ENCODE measurements at regions not wholly inside any gene's neighbourhood (a gene's known extent, or its start where the extent isn't known, plus 50 kb on each side); places are given as distances from the start of the nearest gene placed in this dataset.
"Not testable (repeated sequence)": the region's sequence is repeated elsewhere in the genome, so short reads cannot be mapped to it uniquely, and the experiment has no call there.

GRCh38 chr6:28848756-28849155, 75.0 kb downstream of the TRIM27 start:
- H3K27ac ChIP-seq (ENCODE audit: low read depth, low read length, poor library complexity, severe bottlenecking); H3K4me1 ChIP-seq (ENCODE audit: insufficient read depth, low read length, poor library complexity, severe bottlenecking); H3K36me3 ChIP-seq (ENCODE audit: insufficient read depth, low read length, poor library complexity, severe bottlenecking); POLR2A ChIA-PET (ENCODE audit: low non-redundant PET); BruUV-seq (replicated peaks); CTCF ChIA-PET; H3K9me3 ChIP-seq (ENCODE audit: low read depth, low read length, poor library complexity, severe bottlenecking); H3K27me3 ChIP-seq (replicated peaks; ENCODE audit: insufficient read depth, low read depth, low read length, poor library complexity); DNase-seq (ENCODE audit: low spot score); intact Hi-C loops (cut with micrococcal nuclease; ENCODE audit: unreplicated experiment); H3K4me3 ChIP-seq (ENCODE audit: low read depth, low read length, poor library complexity, severe bottlenecking): not testable (repeated sequence)
- TF ChIP-seq, protein P1, sequence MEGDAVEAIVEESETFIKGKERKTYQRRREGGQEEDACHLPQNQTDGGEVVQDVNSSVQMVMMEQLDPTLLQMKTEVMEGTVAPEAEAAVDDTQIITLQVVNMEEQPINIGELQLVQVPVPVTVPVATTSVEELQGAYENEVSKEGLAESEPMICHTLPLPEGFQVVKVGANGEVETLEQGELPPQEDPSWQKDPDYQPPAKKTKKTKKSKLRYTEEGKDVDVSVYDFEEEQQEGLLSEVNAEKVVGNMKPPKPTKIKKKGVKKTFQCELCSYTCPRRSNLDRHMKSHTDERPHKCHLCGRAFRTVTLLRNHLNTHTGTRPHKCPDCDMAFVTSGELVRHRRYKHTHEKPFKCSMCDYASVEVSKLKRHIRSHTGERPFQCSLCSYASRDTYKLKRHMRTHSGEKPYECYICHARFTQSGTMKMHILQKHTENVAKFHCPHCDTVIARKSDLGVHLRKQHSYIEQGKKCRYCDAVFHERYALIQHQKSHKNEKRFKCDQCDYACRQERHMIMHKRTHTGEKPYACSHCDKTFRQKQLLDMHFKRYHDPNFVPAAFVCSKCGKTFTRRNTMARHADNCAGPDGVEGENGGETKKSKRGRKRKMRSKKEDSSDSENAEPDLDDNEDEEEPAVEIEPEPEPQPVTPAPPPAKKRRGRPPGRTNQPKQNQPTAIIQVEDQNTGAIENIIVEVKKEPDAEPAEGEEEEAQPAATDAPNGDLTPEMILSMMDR (conservative IDR thresholded peaks at IDR 0.05; ENCODE audit: low read depth, low read length) = 0 out of 2 replicates have a peak, but pooled peaks have one; percentile 20
